Stimulated activated naive CD4-positive, alpha-beta T cell (primary cell): ENCODE measurements at regions not wholly inside any gene's neighbourhood (a gene's known extent, or its start where the extent isn't known, plus 50 kb on each side); places are given as distances from the start of the nearest gene placed in this dataset.
"Not testable (repeated sequence)": the region's sequence is repeated elsewhere in the genome, so short reads cannot be mapped to it uniquely, and the experiment has no call there.

ENCODE experiments used
- DNase-seq, 6 experiments: peaks; one replicate each; lab custom pipeline; 2025; lab: John Stamatoyannopoulos, UW

GRCh38 chr6:21710216-21710615 is 116.7 kb downstream of the SOX4 start:
- no peak for DNase-seq

- DNase-seq: no peak
Observed at GRCh38 chr6:21710908-21711627, 117.5 kb downstream of the SOX4 start.

GRCh38 chr6:21712213-21712612 is 118.7 kb downstream of the SOX4 start:
- no peak for DNase-seq

- no peak for DNase-seq
Observed at GRCh38 chr6:21713481-21713880, 119.9 kb downstream of the SOX4 start.

GRCh38 chr6:21715180-21715579 is 121.6 kb downstream of the SOX4 start:
- no peak for DNase-seq

GRCh38 chr6:21722510-21722909 is 129.0 kb downstream of the SOX4 start:
- DNase-seq: no peak

GRCh38 chr6:21726676-21727075 is 133.1 kb downstream of the SOX4 start:
- no peak for DNase-seq

- DNase-seq: no peak
Observed at GRCh38 chr6:21728141-21728540, 134.6 kb downstream of the SOX4 start.

- DNase-seq: no peak
Observed at GRCh38 chr6:21729431-21729830, 135.9 kb downstream of the SOX4 start.

- no peak for DNase-seq
Observed at GRCh38 chr6:21730533-21730932, 137.0 kb downstream of the SOX4 start.

GRCh38 chr6:21731411-21732031 is 138.0 kb downstream of the SOX4 start:
- no peak for DNase-seq

GRCh38 chr6:21732032-21732730 is 138.6 kb downstream of the SOX4 start:
- DNase-seq: not testable (repeated sequence)

GRCh38 chr6:21732731-21733130 is 139.2 kb downstream of the SOX4 start:
- no peak for DNase-seq

- DNase-seq: no peak
Observed at GRCh38 chr6:21733311-21733710, 139.8 kb downstream of the SOX4 start.

GRCh38 chr6:21734204-21734603 is 140.7 kb downstream of the SOX4 start:
- no peak for DNase-seq

GRCh38 chr6:21738180-21739094 is 144.9 kb downstream of the SOX4 start:
- no peak for DNase-seq

- DNase-seq: no peak
Observed at GRCh38 chr6:21739241-21739640, 145.7 kb downstream of the SOX4 start.

GRCh38 chr6:21739838-21740237 is 146.3 kb downstream of the SOX4 start:
- DNase-seq: no peak

- no peak for DNase-seq
Observed at GRCh38 chr6:21740376-21741124, 147.0 kb downstream of the SOX4 start.

GRCh38 chr6:21741221-21742109 is 147.9 kb downstream of the SOX4 start:
- DNase-seq: no peak
